GM19025 (cell line): ENCODE measurements at regions not wholly inside any gene's neighbourhood (a gene's known extent, or its start where the extent isn't known, plus 50 kb on each side); places are given as distances from the start of the nearest gene placed in this dataset.
"Not testable (repeated sequence)": the region's sequence is repeated elsewhere in the genome, so short reads cannot be mapped to it uniquely, and the experiment has no call there.

Experiments used
- ATAC-seq: cut with Tn5 transposase; IDR thresholded peaks from one replicate; pipeline ENCODE4 v1.9.1; 2021; ENCODE audit warnings: mild to moderate bottlenecking, low read depth, moderate library complexity; ENCODE audit not compliant: unreplicated experiment

GRCh38 chr12:67484791-67485480 is 163.6 kb upstream of the DYRK2 start:
- no peak for ATAC-seq

- no peak for ATAC-seq
Measured at GRCh38 chr12:67486671-67487070, 161.9 kb upstream of the DYRK2 start.

GRCh38 chr12:67488349-67488748 is 160.2 kb upstream of the DYRK2 start:
- not testable (repeated sequence) for ATAC-seq

- ATAC-seq: no peak
Measured at GRCh38 chr12:67489007-67489406, 159.5 kb upstream of the DYRK2 start.

GRCh38 chr12:67496581-67496980 is 152.0 kb upstream of the DYRK2 start:
- ATAC-seq: no peak

GRCh38 chr12:67498991-67499390 is 149.6 kb upstream of the DYRK2 start:
- ATAC-seq: no peak

GRCh38 chr12:67501362-67501761 is 147.2 kb upstream of the DYRK2 start:
- no peak for ATAC-seq

- no peak for ATAC-seq
Measured at GRCh38 chr12:67504026-67504425, 144.5 kb upstream of the DYRK2 start.

- ATAC-seq: no peak
Measured at GRCh38 chr12:67506739-67507138, 141.8 kb upstream of the DYRK2 start.

- no peak for ATAC-seq
Measured at GRCh38 chr12:67508830-67509229, 139.7 kb upstream of the DYRK2 start.

GRCh38 chr12:67509666-67510386 is 138.7 kb upstream of the DYRK2 start:
- no peak for ATAC-seq

- no peak for ATAC-seq
Measured at GRCh38 chr12:67512061-67512460, 136.5 kb upstream of the DYRK2 start.

- ATAC-seq: no peak
Measured at GRCh38 chr12:67514502-67514901, 134.0 kb upstream of the DYRK2 start.

- peak; percentile 87 for ATAC-seq
Measured at GRCh38 chr12:67515679-67516340, 132.7 kb upstream of the DYRK2 start.

GRCh38 chr12:67517181-67517887 is 131.2 kb upstream of the DYRK2 start:
- ATAC-seq: no peak

- no peak for ATAC-seq
Measured at GRCh38 chr12:67519484-67520433, 128.8 kb upstream of the DYRK2 start.

GRCh38 chr12:67520606-67521005 is 127.9 kb upstream of the DYRK2 start:
- no peak for ATAC-seq

GRCh38 chr12:67522222-67522621 is 126.3 kb upstream of the DYRK2 start:
- ATAC-seq: no peak

- ATAC-seq: no peak
Measured at GRCh38 chr12:67523538-67523937, 125.0 kb upstream of the DYRK2 start.
